ENCODE measurements at regions not wholly inside any gene's neighbourhood (a gene's known extent, or its start where the extent isn't known, plus 50 kb on each side); places are given as distances from the start of the nearest gene placed in this dataset.
"Not testable (repeated sequence)": the region's sequence is repeated elsewhere in the genome, so short reads cannot be mapped to it uniquely, and the experiment has no call there.

DNA sequence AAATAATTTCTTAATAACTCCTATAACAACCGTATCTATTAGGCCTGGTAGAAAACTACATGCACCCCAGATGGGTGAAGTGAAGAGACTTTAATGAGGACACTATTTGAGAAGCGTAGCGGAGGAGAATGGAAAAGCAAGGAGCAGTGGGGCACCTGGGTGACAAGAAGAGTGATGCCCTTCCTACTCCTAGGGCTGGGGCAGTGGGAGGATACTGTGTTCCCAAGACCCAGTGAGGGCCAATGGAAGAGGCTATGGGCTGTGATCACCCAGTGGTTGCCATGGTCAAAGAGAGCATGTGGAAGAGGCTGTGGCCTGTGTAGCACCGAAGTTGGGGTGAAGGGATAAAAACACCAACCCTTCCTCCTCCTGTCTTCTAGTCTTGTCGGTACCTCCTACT, 86.5 kb upstream of the SHISA3 start:
- no peak for TF ChIP-seq FOXK2 (IDR thresholded peaks at IDR 0.05)
- TF ChIP-seq ARNT (IDR thresholded peaks at IDR 0.05), result no peak
- TF ChIP-seq FOXM1 (IDR thresholded peaks at IDR 0.05; ENCODE audit: borderline replicate concordance), result no peak
- no peak for TF ChIP-seq NFRKB (IDR thresholded peaks at IDR 0.05)
- TF ChIP-seq TARDBP (IDR thresholded peaks at IDR 0.05), result no peak
- TF ChIP-seq L3MBTL2 (conservative IDR thresholded peaks at IDR 0.05), result no peak
- no peak for TF ChIP-seq ZNF384 (IDR thresholded peaks at IDR 0.05)
- no peak for TF ChIP-seq FOXA1 (IDR thresholded peaks at IDR 0.05)
- TF ChIP-seq HDGF (IDR thresholded peaks at IDR 0.05; ENCODE audit: borderline replicate concordance), result no peak
- TF ChIP-seq, protein P1, sequence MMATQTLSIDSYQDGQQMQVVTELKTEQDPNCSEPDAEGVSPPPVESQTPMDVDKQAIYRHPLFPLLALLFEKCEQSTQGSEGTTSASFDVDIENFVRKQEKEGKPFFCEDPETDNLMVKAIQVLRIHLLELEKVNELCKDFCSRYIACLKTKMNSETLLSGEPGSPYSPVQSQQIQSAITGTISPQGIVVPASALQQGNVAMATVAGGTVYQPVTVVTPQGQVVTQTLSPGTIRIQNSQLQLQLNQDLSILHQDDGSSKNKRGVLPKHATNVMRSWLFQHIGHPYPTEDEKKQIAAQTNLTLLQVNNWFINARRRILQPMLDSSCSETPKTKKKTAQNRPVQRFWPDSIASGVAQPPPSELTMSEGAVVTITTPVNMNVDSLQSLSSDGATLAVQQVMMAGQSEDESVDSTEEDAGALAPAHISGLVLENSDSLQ (IDR thresholded peaks at IDR 0.05), result no peak
- no peak for TF ChIP-seq SP1 (IDR thresholded peaks at IDR 0.05)
- TF ChIP-seq SUZ12 (IDR thresholded peaks at IDR 0.05), result no peak
- no peak for TF ChIP-seq CTBP1 (IDR thresholded peaks at IDR 0.05; ENCODE audit: borderline replicate concordance)
- TF ChIP-seq ELF4 (IDR thresholded peaks at IDR 0.05), result no peak
- TF ChIP-seq BHLHE40 (IDR thresholded peaks at IDR 0.05; ENCODE audit: borderline replicate concordance), result no peak
- no peak for TF ChIP-seq LEF1 (IDR thresholded peaks at IDR 0.05; ENCODE audit: borderline replicate concordance)
- ChIA-PET CTCF (no interaction called here), POLR2A (no interaction called here)
- DNase-seq (ENCODE audit: extremely low spot score), result no peak

GRCh38 chr4:42311591-42311990, 85.7 kb upstream of the SHISA3 start:
- ChIA-PET POLR2A (no interaction called here), CTCF (no interaction called here)
- DNase-seq (ENCODE audit: extremely low spot score), result no peak
- no peak for TF ChIP-seq ELF4 (IDR thresholded peaks at IDR 0.05)
- no peak for TF ChIP-seq FOXK2 (IDR thresholded peaks at IDR 0.05)
- no peak for TF ChIP-seq ARNT (IDR thresholded peaks at IDR 0.05)
- no peak for TF ChIP-seq SP1 (IDR thresholded peaks at IDR 0.05)
- TF ChIP-seq LEF1 (IDR thresholded peaks at IDR 0.05; ENCODE audit: borderline replicate concordance), result no peak

- CTCF ChIA-PET; DNase-seq (ENCODE audit: extremely low spot score); POLR2A ChIA-PET: not testable (repeated sequence)
These were observed 83.9 kb upstream of the SHISA3 start for GRCh38 chr4:42313420-42313819.

GRCh38 chr4:42313872-42314271, 83.4 kb upstream of the SHISA3 start:
- ChIA-PET POLR2A (no interaction called here), CTCF (no interaction called here)
- DNase-seq (ENCODE audit: extremely low spot score), result no peak
- TF ChIP-seq FOXK2 (IDR thresholded peaks at IDR 0.05), result no peak
- TF ChIP-seq SP1 (IDR thresholded peaks at IDR 0.05), result no peak
- no peak for TF ChIP-seq BHLHE40 (IDR thresholded peaks at IDR 0.05; ENCODE audit: borderline replicate concordance)
- no peak for TF ChIP-seq LEF1 (IDR thresholded peaks at IDR 0.05; ENCODE audit: borderline replicate concordance)
- no peak for TF ChIP-seq ARNT (IDR thresholded peaks at IDR 0.05)
- TF ChIP-seq CTBP1 (IDR thresholded peaks at IDR 0.05; ENCODE audit: borderline replicate concordance), result no peak
- TF ChIP-seq ZNF384 (IDR thresholded peaks at IDR 0.05), result no peak
- TF ChIP-seq HDGF (IDR thresholded peaks at IDR 0.05; ENCODE audit: borderline replicate concordance), result no peak

DNA sequence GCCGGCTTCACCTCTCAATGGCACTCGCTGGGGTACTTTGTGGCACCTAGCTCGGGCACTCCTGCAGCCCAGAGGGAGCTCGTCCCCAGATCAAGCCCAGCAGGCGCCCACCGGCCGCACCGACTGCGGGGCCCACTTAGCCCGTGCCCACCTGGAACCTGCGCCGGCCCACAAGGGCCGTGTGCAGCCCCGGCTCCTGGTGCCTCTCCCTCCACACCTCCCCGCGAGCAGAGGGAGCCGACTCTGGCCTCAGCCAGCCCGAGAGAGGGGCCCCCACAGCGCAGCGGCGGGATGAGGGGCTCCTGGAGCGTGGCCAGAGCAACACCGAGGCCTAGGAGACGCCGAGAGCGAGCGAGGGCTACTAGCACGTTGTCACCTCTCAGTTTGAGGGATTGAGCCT, 82.1 kb upstream of the SHISA3 start:
- TF ChIP-seq ARNT (IDR thresholded peaks at IDR 0.05), result no peak
- TF ChIP-seq CTBP1 (IDR thresholded peaks at IDR 0.05; ENCODE audit: borderline replicate concordance), result no peak
- TF ChIP-seq, protein P1 (IDR thresholded peaks at IDR 0.05), result no peak
- no peak for TF ChIP-seq ELF4 (IDR thresholded peaks at IDR 0.05)
- no peak for TF ChIP-seq TARDBP (IDR thresholded peaks at IDR 0.05)
- no peak for TF ChIP-seq SP1 (IDR thresholded peaks at IDR 0.05)
- TF ChIP-seq FOXM1 (IDR thresholded peaks at IDR 0.05; ENCODE audit: borderline replicate concordance), result no peak
- no peak for TF ChIP-seq ZNF384 (IDR thresholded peaks at IDR 0.05)
- no peak for TF ChIP-seq HDGF (IDR thresholded peaks at IDR 0.05; ENCODE audit: borderline replicate concordance)
- TF ChIP-seq BHLHE40 (IDR thresholded peaks at IDR 0.05; ENCODE audit: borderline replicate concordance), result no peak
- TF ChIP-seq SUZ12 (IDR thresholded peaks at IDR 0.05), result no peak
- no peak for TF ChIP-seq NFRKB (IDR thresholded peaks at IDR 0.05)
- TF ChIP-seq FOXK2 (IDR thresholded peaks at IDR 0.05), result no peak
- TF ChIP-seq FOXA1 (IDR thresholded peaks at IDR 0.05), result no peak
- TF ChIP-seq L3MBTL2 (conservative IDR thresholded peaks at IDR 0.05), result no peak
- TF ChIP-seq LEF1 (IDR thresholded peaks at IDR 0.05; ENCODE audit: borderline replicate concordance), result no peak
- ChIA-PET CTCF (no interaction called here), POLR2A (no interaction called here)
- DNase-seq (ENCODE audit: extremely low spot score), result no peak

GRCh38 chr4:42320822-42321388, 76.4 kb upstream of the SHISA3 start:
- CTCF ChIA-PET, result no interaction called here
- POLR2A ChIA-PET, result no interaction called here
- no peak for TF ChIP-seq CTBP1 (IDR thresholded peaks at IDR 0.05; ENCODE audit: borderline replicate concordance)
- TF ChIP-seq NFRKB (IDR thresholded peaks at IDR 0.05), result no peak
- no peak for TF ChIP-seq HDGF (IDR thresholded peaks at IDR 0.05; ENCODE audit: borderline replicate concordance)
- TF ChIP-seq BHLHE40 (IDR thresholded peaks at IDR 0.05; ENCODE audit: borderline replicate concordance), result no peak
- TF ChIP-seq SUZ12 (IDR thresholded peaks at IDR 0.05), result no peak
- TF ChIP-seq L3MBTL2 (conservative IDR thresholded peaks at IDR 0.05), result no peak
- no peak for TF ChIP-seq TARDBP (IDR thresholded peaks at IDR 0.05)
- no peak for TF ChIP-seq SP1 (IDR thresholded peaks at IDR 0.05)
- TF ChIP-seq FOXK2 (IDR thresholded peaks at IDR 0.05), result no peak
- no peak for DNase-seq (ENCODE audit: extremely low spot score)

- CTCF ChIA-PET, result interaction anchor here (0.6 kb wide), 1 partner anchor 8 kb away, joined by 3 read pairs; no protein-coding TSS in a partner anchor
- TF ChIP-seq BHLHE40 (IDR thresholded peaks at IDR 0.05; ENCODE audit: borderline replicate concordance), result no peak
- TF ChIP-seq TARDBP (IDR thresholded peaks at IDR 0.05), result no peak
- TF ChIP-seq, protein P1 (IDR thresholded peaks at IDR 0.05), result no peak
- TF ChIP-seq ELF4 (IDR thresholded peaks at IDR 0.05), result no peak
- DNase-seq (ENCODE audit: extremely low spot score), result no peak
- POLR2A ChIA-PET, result no interaction called here
These were observed 71.2 kb upstream of the SHISA3 start for GRCh38 chr4:42326040-42326439.
